Natural killer cell (primary cell): ENCODE measurements at regions not wholly inside any gene's neighbourhood (a gene's known extent, or its start where the extent isn't known, plus 50 kb on each side); places are given as distances from the start of the nearest gene placed in this dataset.
"Not testable (repeated sequence)": the region's sequence is repeated elsewhere in the genome, so short reads cannot be mapped to it uniquely, and the experiment has no call there.

Source experiments
- ATAC-seq, 3 donors: fragments of 150-1000 bp in 2 of 3; fragments of 200-7000 bp in 1 of 3; cut with Tn5 transposase; 1 replicate in 1 of 3; 2 replicates in 2 of 3; pipeline ENCODE4 v1.10.0; 2021; ENCODE audit warnings: mild to moderate bottlenecking in 2 of 3, moderate library complexity in 2 of 3
- DNase-seq, 2 donors: peaks; one replicate each; pipeline versions ENCODE4 v3.0.0 to v3.0.0-alpha.2; 2013 to 2021; ENCODE audit warnings: mixed read lengths in 1 of 2
- H3K27ac ChIP-seq: one replicate; pipeline ENCODE4 v1.5.1; 2013; ENCODE audit warnings: mild to moderate bottlenecking, low read length
- H3K27me3 ChIP-seq: one replicate; pipeline ENCODE4 v1.6.1; 2013; ENCODE audit warnings: low read length; ENCODE audit not compliant: control insufficient read depth, insufficient read depth
- H3K36me3 ChIP-seq: one replicate; pipeline ENCODE4 v1.6.1; 2013; ENCODE audit warnings: low read length; ENCODE audit not compliant: control insufficient read depth, insufficient read depth
- H3K4me1 ChIP-seq: one replicate; pipeline ENCODE4 v1.6.1; 2013; ENCODE audit warnings: low read length; ENCODE audit not compliant: control insufficient read depth, insufficient read depth
- H3K4me3 ChIP-seq: one replicate; pipeline ENCODE4 v1.5.1; 2013; ENCODE audit warnings: low read length
- H3K9me3 ChIP-seq: one replicate; pipeline ENCODE4 v1.6.1; 2013; ENCODE audit warnings: low read length; ENCODE audit not compliant: control insufficient read depth, insufficient read depth
- H3K27ac Mint-ChIP-seq, 2 donors: one replicate each; pipeline ENCODE4 v1.8.0; 2022; ENCODE audit warnings: mild to moderate bottlenecking in 2 of 2, mixed read lengths in 2 of 2, moderate library complexity in 1 of 2
- H3K27me3 Mint-ChIP-seq, 2 donors: one replicate each; pipeline ENCODE4 v1.8.0; 2022; ENCODE audit warnings: low read depth in 2 of 2, mixed read lengths in 2 of 2
- H3K36me3 Mint-ChIP-seq: one replicate; pipeline ENCODE4 v1.8.0; 2022; ENCODE audit warnings: mixed read lengths
- H3K4me1 Mint-ChIP-seq, 2 donors: one replicate each; pipeline ENCODE4 v1.8.0; 2022; ENCODE audit warnings: mixed read lengths in 2 of 2
- H3K4me3 Mint-ChIP-seq: one replicate; pipeline ENCODE4 v1.8.0; 2022; ENCODE audit warnings: mild to moderate bottlenecking, moderate library complexity, mixed read lengths
- H3K9me3 Mint-ChIP-seq, 2 donors: one replicate each; pipeline ENCODE4 v1.8.0; 2022; ENCODE audit warnings: mixed read lengths in 2 of 2
- CTCF ChIP-seq: fragments of 200-600 bp; IDR thresholded peaks from one replicate; pipeline ENCODE4 v1.8.0; 2022; ENCODE audit warnings: antibody characterized with exemption
- WGBS: methylation state at CpG from one replicate; pipeline ENCODE4 v1.1.7; 2013; ENCODE audit warnings: missing lambda C conversion rate; ENCODE audit not compliant: insufficient coverage; 5-methylcytosine and 5-hydroxymethylcytosine counted together
- intact Hi-C: fragments of 100-400 bp; cut with micrococcal nuclease; formaldehyde crosslinking; loops from one replicate; pipeline ENCODE4 v1.14.2; 2022

- TF ChIP-seq CTCF, result no peak
- H3K4me1 Mint-ChIP-seq, result no peaks in the 10 kb centered on the region
- H3K9me3 ChIP-seq, result peaks cover 24% of the 10 kb centered on the region
- H3K27me3 Mint-ChIP-seq, result no peaks in the 10 kb centered on the region
- no peak overlapping the region for H3K4me3 ChIP-seq
- H3K9me3 Mint-ChIP-seq, result peaks cover 6 to 12% of the 10 kb centered on the region in 2 donors
- H3K4me3 Mint-ChIP-seq, result no peak overlapping the region
- 83% methylated on average over 1 of the region's 2 CpGs for WGBS
- DNase-seq (no peak), ATAC-seq (no peak)
- intact Hi-C loops, result no loop called here
- H3K36me3 Mint-ChIP-seq, result peaks cover 8% of the 10 kb centered on the region
- H3K27ac ChIP-seq, result no peak overlapping the region
- no peaks in the 10 kb centered on the region for H3K36me3 ChIP-seq
- H3K27me3 ChIP-seq, result no peaks in the 10 kb centered on the region
- no peaks in the 10 kb centered on the region for H3K4me1 ChIP-seq
- no peak overlapping the region for H3K27ac Mint-ChIP-seq
These were observed 74.6 kb upstream of the LRFN2 start for GRCh38 chr6:40661726-40662125.

GRCh38 chr6:40656772-40657171 lies 69.6 kb upstream of the LRFN2 start:
- not testable (repeated sequence) for H3K4me1 ChIP-seq, H3K36me3 Mint-ChIP-seq, H3K4me1 Mint-ChIP-seq

GRCh38 chr6:40654828-40655227 lies 67.7 kb upstream of the LRFN2 start:
- Histone ChIP-seq H3K4me1 (no peaks in the 10 kb centered on the region), H3K9me3 (no peaks in the 10 kb centered on the region), H3K36me3 (no peaks in the 10 kb centered on the region), H3K4me3 (no peak overlapping the region), H3K27ac (no peak overlapping the region), H3K27me3 (peaks cover 4% of the 10 kb centered on the region)
- Mint-ChIP-seq H3K27me3 (peaks cover 2 to 8% of the 10 kb centered on the region in 2 donors), H3K9me3 (no peaks in the 10 kb centered on the region), H3K36me3 (no peaks in the 10 kb centered on the region), H3K4me3 (no peak overlapping the region), H3K27ac (no peak overlapping the region), H3K4me1 (no peaks in the 10 kb centered on the region)
- no peak for DNase-seq
- intact Hi-C loops, result no loop called here
- TF ChIP-seq CTCF, result no peak
- ATAC-seq, result no peak
- WGBS, result 92% methylated on average over 1 of the region's 1 CpG

More at GRCh38 chr6:40656772-40657171, 69.6 kb upstream of the LRFN2 start:
- ATAC-seq, H3K27me3 Mint-ChIP-seq, H3K27ac ChIP-seq, H3K27me3 ChIP-seq, intact Hi-C loops, DNase-seq, H3K36me3 ChIP-seq, H3K4me3 ChIP-seq, H3K4me3 Mint-ChIP-seq, H3K9me3 ChIP-seq, H3K27ac Mint-ChIP-seq, H3K9me3 Mint-ChIP-seq: not testable (repeated sequence)
- 96% methylated on average over 5 of the region's 5 CpGs for WGBS

- Mint-ChIP-seq H3K9me3 (no peaks in the 10 kb centered on the region), H3K4me1 (peaks cover 16% of the 10 kb centered on the region in 2 donors), H3K36me3 (no peaks in the 10 kb centered on the region), H3K27ac (no peak overlapping the region), H3K27me3 (peaks cover 18 to 29% of the 10 kb centered on the region in 2 donors), H3K4me3 (no peak overlapping the region)
- DNase-seq, result no peak
- 90% methylated on average over 6 of the region's 6 CpGs for WGBS
- Histone ChIP-seq H3K27ac (no peak overlapping the region), H3K36me3 (no peaks in the 10 kb centered on the region), H3K27me3 (no peaks in the 10 kb centered on the region), H3K9me3 (no peaks in the 10 kb centered on the region), H3K4me1 (peaks cover 13% of the 10 kb centered on the region), H3K4me3 (no peak overlapping the region)
- TF ChIP-seq CTCF, result no peak
- intact Hi-C loops, result no loop called here
- no peak for ATAC-seq
These were observed 57.9 kb upstream of the LRFN2 start for GRCh38 chr6:40645043-40645442.
